WTC11 (cell line): ENCODE measurements at regions not wholly inside any gene's neighbourhood (a gene's known extent, or its start where the extent isn't known, plus 50 kb on each side); places are given as distances from the start of the nearest gene placed in this dataset.

ENCODE experiments used
- ATAC-seq: fragments of 200-7000 bp; cut with Tn5 transposase; 2 replicates; pipeline ENCODE4 v1.10.0; 2021; ENCODE audit warnings: mild to moderate bottlenecking, moderate library complexity
- CTCF ChIA-PET: fragments of 300-600 bp; sonication (Branson Sonifier 250); formaldehyde crosslinking; loops from one replicate; lab custom pipeline; 2021; ENCODE audit warnings: antibody characterized with exemption; lab: Charles Lee
- POLR2A ChIA-PET: fragments of 350-600 bp; sonication (Branson Sonifier 250); formaldehyde crosslinking; loops from one replicate; lab custom pipeline; 2021; ENCODE audit warnings: antibody characterized with exemption; lab: Charles Lee
- DNase-seq: peaks from one replicate; pipeline ENCODE4 v3.0.0; 2021; ENCODE audit warnings: low spot score
- H3K27ac Mint-ChIP-seq: 2 replicates; pipeline ENCODE4 v1.8.0; 2021; ENCODE audit warnings: mixed read lengths
- H3K27me3 Mint-ChIP-seq: 2 replicates; pipeline ENCODE4 v1.8.0; 2021; ENCODE audit warnings: low read depth, mild to moderate bottlenecking, moderate library complexity, mixed read lengths
- H3K36me3 Mint-ChIP-seq: 2 replicates; pipeline ENCODE4 v1.8.0; 2021; ENCODE audit warnings: mixed read lengths
- H3K4me1 Mint-ChIP-seq: 2 replicates; pipeline ENCODE4 v1.8.0; 2022; ENCODE audit warnings: mixed read lengths
- H3K4me3 Mint-ChIP-seq: 2 replicates; pipeline ENCODE4 v1.8.0; 2021; ENCODE audit warnings: mild to moderate bottlenecking, moderate library complexity, mixed read lengths
- H3K9me3 Mint-ChIP-seq: 2 replicates; pipeline ENCODE4 v1.8.0; 2021; ENCODE audit warnings: mixed read lengths
- CREB1 ChIP-seq: sonication (generic); formaldehyde crosslinking; IDR thresholded peaks from 2 replicates; pipeline ENCODE4 v1.8.0; 2023; ENCODE audit warnings: mild to moderate bottlenecking, missing genetic modification reagents
- IRF2 ChIP-seq: sonication (generic); formaldehyde crosslinking; IDR thresholded peaks from 2 replicates; pipeline ENCODE4 v1.8.0; 2022; ENCODE audit warnings: low read depth, missing genetic modification reagents, borderline replicate concordance
- JUN ChIP-seq: sonication (generic); formaldehyde crosslinking; IDR thresholded peaks from 2 replicates; pipeline ENCODE4 v1.8.0; 2023; ENCODE audit warnings: mild to moderate bottlenecking, missing genetic modification reagents
- MAX ChIP-seq: sonication (generic); formaldehyde crosslinking; IDR thresholded peaks from 2 replicates; pipeline ENCODE4 v1.8.0; 2022; ENCODE audit warnings: mild to moderate bottlenecking, missing genetic modification reagents
- MLX ChIP-seq: sonication (generic); formaldehyde crosslinking; IDR thresholded peaks from 2 replicates; pipeline ENCODE4 v1.8.1; 2023; ENCODE audit warnings: mild to moderate bottlenecking, missing genetic modification reagents, moderate library complexity
- NFE2L1 ChIP-seq: sonication (generic); formaldehyde crosslinking; IDR thresholded peaks from 2 replicates; pipeline ENCODE4 v1.8.1; 2023; ENCODE audit warnings: missing genetic modification reagents
- NFYB ChIP-seq: sonication (generic); formaldehyde crosslinking; conservative IDR thresholded peaks from 2 replicates; pipeline ENCODE4 v1.8.0; 2022; ENCODE audit warnings: low read depth, missing genetic modification reagents
- NR3C1 ChIP-seq: sonication (generic); formaldehyde crosslinking; conservative IDR thresholded peaks from 2 replicates; pipeline ENCODE4 v1.8.1; 2023; ENCODE audit warnings: low read depth, mild to moderate bottlenecking, missing genetic modification reagents
- OVOL2 ChIP-seq: fragments of 250-450 bp; sonication (Bioruptor Pico); IDR thresholded peaks from 2 replicates; pipeline ENCODE4 v1.9.0; 2021; ENCODE audit warnings: mild to moderate bottlenecking, borderline replicate concordance
- SOX15 ChIP-seq: fragments of 250-450 bp; sonication (Bioruptor Pico); IDR thresholded peaks from 2 replicates; pipeline ENCODE4 v1.9.0; 2021; ENCODE audit warnings: mild to moderate bottlenecking
- TEAD1 ChIP-seq: sonication (generic); formaldehyde crosslinking; IDR thresholded peaks from 2 replicates; pipeline ENCODE4 v1.8.0; 2022; ENCODE audit warnings: mild to moderate bottlenecking, missing genetic modification reagents
- TEAD4 ChIP-seq: sonication (generic); formaldehyde crosslinking; IDR thresholded peaks from 2 replicates; pipeline ENCODE4 v1.8.0; 2022; ENCODE audit warnings: mild to moderate bottlenecking, missing genetic modification reagents
- TP53 ChIP-seq: sonication (generic); formaldehyde crosslinking; IDR thresholded peaks from 2 replicates; pipeline ENCODE4 v1.8.1; 2023; ENCODE audit warnings: mild to moderate bottlenecking, missing genetic modification reagents
- ZNF138 ChIP-seq: sonication (generic); formaldehyde crosslinking; conservative IDR thresholded peaks from 2 replicates; pipeline ENCODE4 v1.8.1; 2022; ENCODE audit warnings: mild to moderate bottlenecking, moderate library complexity, missing genetic modification reagents
- ZNF219 ChIP-seq: sonication (generic); formaldehyde crosslinking; IDR thresholded peaks from 2 replicates; pipeline ENCODE4 v1.8.0; 2023; ENCODE audit warnings: missing genetic modification reagents, mild to moderate bottlenecking, borderline replicate concordance
- ZNF416 ChIP-seq: fragments of 250-450 bp; sonication (Bioruptor Pico); IDR thresholded peaks from 2 replicates; pipeline ENCODE4 v1.9.0; 2021; ENCODE audit warnings: mild to moderate bottlenecking, inconsistent platforms
- ZNF671 ChIP-seq: fragments of 250-450 bp; sonication (Bioruptor Pico); IDR thresholded peaks from 2 replicates; pipeline ENCODE4 v1.8.0; 2021; ENCODE audit warnings: mild to moderate bottlenecking
- TF ChIP-seq, protein P1 (sequence below): sonication (generic); formaldehyde crosslinking; IDR thresholded peaks from 2 replicates; pipeline ENCODE4 v1.8.1; 2023; ENCODE audit warnings: mild to moderate bottlenecking, moderate library complexity, missing genetic modification reagents
- TF ChIP-seq, protein P2 (sequence below): fragments of 250-450 bp; sonication (Bioruptor Pico); IDR thresholded peaks from 2 replicates; pipeline ENCODE4 v2.1.2; 2022; ENCODE audit warnings: mild to moderate bottlenecking, moderate library complexity
- TF ChIP-seq, protein P3 (sequence below): sonication (generic); formaldehyde crosslinking; IDR thresholded peaks from 2 replicates; pipeline ENCODE4 v1.8.1; 2023; ENCODE audit warnings: mild to moderate bottlenecking, missing genetic modification reagents
- TF ChIP-seq, protein P4 (sequence below): fragments of 250-450 bp; sonication (Bioruptor Pico); IDR thresholded peaks from 2 replicates; pipeline ENCODE4 v1.9.0; 2021; ENCODE audit warnings: mild to moderate bottlenecking

GRCh38 chr18:25815659-25816058 lies 274.8 kb downstream of the SS18 start (continued):
- TF ChIP-seq, protein P1, sequence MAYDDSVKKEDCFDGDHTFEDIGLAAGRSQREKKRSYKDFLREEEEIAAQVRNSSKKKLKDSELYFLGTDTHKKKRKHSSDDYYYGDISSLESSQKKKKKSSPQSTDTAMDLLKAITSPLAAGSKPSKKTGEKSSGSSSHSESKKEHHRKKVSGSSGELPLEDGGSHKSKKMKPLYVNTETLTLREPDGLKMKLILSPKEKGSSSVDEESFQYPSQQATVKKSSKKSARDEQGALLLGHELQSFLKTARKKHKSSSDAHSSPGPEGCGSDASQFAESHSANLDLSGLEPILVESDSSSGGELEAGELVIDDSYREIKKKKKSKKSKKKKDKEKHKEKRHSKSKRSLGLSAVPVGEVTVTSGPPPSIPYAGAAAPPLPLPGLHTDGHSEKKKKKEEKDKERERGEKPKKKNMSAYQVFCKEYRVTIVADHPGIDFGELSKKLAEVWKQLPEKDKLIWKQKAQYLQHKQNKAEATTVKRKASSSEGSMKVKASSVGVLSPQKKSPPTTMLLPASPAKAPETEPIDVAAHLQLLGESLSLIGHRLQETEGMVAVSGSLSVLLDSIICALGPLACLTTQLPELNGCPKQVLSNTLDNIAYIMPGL (CRISPR knock-in tag), result no peak
- no peak for TF ChIP-seq ZNF219

- H3K36me3 Mint-ChIP-seq, result no peaks in the 10 kb centered on the region
- H3K27ac Mint-ChIP-seq, result no peak overlapping the region
- TF ChIP-seq ZNF671, result no peak
- TF ChIP-seq TEAD4 (CRISPR knock-in tag), result no peak
- no peak for TF ChIP-seq NR3C1 (CRISPR knock-in tag)
- TF ChIP-seq, all 79 proteins: peak for 0
- H3K9me3 Mint-ChIP-seq, result no peaks in the 10 kb centered on the region
- ATAC-seq (no peak), DNase-seq (no peak)
- H3K4me3 Mint-ChIP-seq, result no peak overlapping the region
- peaks cover 13% of the 10 kb centered on the region for H3K4me1 Mint-ChIP-seq
- no peaks in the 10 kb centered on the region; the same call in 1 of the 2 replicates for H3K27me3 Mint-ChIP-seq
- CTCF ChIA-PET, result no interaction called here
- POLR2A ChIA-PET, result no interaction called here
Measured at GRCh38 chr18:25814841-25815458, 275.5 kb downstream of the SS18 start.

GRCh38 chr18:25813110-25813509 lies 277.3 kb downstream of the SS18 start:
- Mint-ChIP-seq H3K27ac (no peak overlapping the region), H3K9me3 (no peaks in the 10 kb centered on the region), H3K4me3 (no peak overlapping the region), H3K4me1 (peaks cover 13% of the 10 kb centered on the region), H3K27me3 (no peaks in the 10 kb centered on the region; the same call in 1 of the 2 replicates), H3K36me3 (no peaks in the 10 kb centered on the region)
- TF ChIP-seq MAX (CRISPR knock-in tag), result no peak
- ATAC-seq, result no peak
- ChIA-PET CTCF (no interaction called here), POLR2A (no interaction called here)
- DNase-seq, result no peak

GRCh38 chr18:25810736-25811135 lies 279.7 kb downstream of the SS18 start:
- H3K4me3 Mint-ChIP-seq, result no peak overlapping the region

More at GRCh38 chr18:25810736-25811135, 279.7 kb downstream of the SS18 start:
- CTCF ChIA-PET, result interaction anchor here (1.2 kb wide), 1 partner anchor 21 kb away, joined by 4 read pairs; no protein-coding TSS in a partner anchor
- POLR2A ChIA-PET, result no interaction called here
- Mint-ChIP-seq H3K9me3 (no peaks in the 10 kb centered on the region), H3K27me3 (no peaks in the 10 kb centered on the region; the same call in 1 of the 2 replicates), H3K36me3 (no peaks in the 10 kb centered on the region), H3K27ac (no peak overlapping the region), H3K4me1 (peaks cover 10% of the 10 kb centered on the region)
- ATAC-seq (no peak), DNase-seq (no peak)
- TF ChIP-seq ZNF138 (CRISPR knock-in tag), result no peak
- no peak for TF ChIP-seq NFYB (CRISPR knock-in tag)
- no peak for TF ChIP-seq SOX15 (CRISPR knock-in tag)
- no peak for TF ChIP-seq ZNF416 (CRISPR knock-in tag)
- no peak for TF ChIP-seq MLX (CRISPR knock-in tag)
- no peak for TF ChIP-seq IRF2
- TF ChIP-seq TP53, result no peak
- TF ChIP-seq, protein P2, sequence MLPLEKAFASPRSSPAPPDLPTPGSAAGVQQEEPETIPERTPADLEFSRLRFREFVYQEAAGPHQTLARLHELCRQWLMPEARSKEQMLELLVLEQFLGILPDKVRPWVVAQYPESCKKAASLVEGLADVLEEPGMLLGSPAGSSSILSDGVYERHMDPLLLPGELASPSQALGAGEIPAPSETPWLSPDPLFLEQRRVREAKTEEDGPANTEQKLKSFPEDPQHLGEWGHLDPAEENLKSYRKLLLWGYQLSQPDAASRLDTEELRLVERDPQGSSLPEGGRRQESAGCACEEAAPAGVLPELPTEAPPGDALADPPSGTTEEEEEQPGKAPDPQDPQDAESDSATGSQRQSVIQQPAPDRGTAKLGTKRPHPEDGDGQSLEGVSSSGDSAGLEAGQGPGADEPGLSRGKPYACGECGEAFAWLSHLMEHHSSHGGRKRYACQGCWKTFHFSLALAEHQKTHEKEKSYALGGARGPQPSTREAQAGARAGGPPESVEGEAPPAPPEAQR, result no peak
- TF ChIP-seq CREB1, result no peak
- TF ChIP-seq NFE2L1, result no peak
- TF ChIP-seq, protein P3, sequence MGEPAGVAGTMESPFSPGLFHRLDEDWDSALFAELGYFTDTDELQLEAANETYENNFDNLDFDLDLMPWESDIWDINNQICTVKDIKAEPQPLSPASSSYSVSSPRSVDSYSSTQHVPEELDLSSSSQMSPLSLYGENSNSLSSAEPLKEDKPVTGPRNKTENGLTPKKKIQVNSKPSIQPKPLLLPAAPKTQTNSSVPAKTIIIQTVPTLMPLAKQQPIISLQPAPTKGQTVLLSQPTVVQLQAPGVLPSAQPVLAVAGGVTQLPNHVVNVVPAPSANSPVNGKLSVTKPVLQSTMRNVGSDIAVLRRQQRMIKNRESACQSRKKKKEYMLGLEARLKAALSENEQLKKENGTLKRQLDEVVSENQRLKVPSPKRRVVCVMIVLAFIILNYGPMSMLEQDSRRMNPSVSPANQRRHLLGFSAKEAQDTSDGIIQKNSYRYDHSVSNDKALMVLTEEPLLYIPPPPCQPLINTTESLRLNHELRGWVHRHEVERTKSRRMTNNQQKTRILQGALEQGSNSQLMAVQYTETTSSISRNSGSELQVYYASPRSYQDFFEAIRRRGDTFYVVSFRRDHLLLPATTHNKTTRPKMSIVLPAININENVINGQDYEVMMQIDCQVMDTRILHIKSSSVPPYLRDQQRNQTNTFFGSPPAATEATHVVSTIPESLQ (CRISPR knock-in tag), result no peak
- no peak for TF ChIP-seq OVOL2 (CRISPR knock-in tag)
- TF ChIP-seq, protein P4, sequence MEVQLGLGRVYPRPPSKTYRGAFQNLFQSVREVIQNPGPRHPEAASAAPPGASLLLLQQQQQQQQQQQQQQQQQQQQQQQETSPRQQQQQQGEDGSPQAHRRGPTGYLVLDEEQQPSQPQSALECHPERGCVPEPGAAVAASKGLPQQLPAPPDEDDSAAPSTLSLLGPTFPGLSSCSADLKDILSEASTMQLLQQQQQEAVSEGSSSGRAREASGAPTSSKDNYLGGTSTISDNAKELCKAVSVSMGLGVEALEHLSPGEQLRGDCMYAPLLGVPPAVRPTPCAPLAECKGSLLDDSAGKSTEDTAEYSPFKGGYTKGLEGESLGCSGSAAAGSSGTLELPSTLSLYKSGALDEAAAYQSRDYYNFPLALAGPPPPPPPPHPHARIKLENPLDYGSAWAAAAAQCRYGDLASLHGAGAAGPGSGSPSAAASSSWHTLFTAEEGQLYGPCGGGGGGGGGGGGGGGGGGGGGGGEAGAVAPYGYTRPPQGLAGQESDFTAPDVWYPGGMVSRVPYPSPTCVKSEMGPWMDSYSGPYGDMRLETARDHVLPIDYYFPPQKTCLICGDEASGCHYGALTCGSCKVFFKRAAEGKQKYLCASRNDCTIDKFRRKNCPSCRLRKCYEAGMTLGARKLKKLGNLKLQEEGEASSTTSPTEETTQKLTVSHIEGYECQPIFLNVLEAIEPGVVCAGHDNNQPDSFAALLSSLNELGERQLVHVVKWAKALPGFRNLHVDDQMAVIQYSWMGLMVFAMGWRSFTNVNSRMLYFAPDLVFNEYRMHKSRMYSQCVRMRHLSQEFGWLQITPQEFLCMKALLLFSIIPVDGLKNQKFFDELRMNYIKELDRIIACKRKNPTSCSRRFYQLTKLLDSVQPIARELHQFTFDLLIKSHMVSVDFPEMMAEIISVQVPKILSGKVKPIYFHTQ (CRISPR knock-in tag), result no peak
- TF ChIP-seq TEAD1 (CRISPR knock-in tag), result no peak
- TF ChIP-seq JUN (CRISPR knock-in tag), result no peak
